HepG2 (cell line): ENCODE measurements at regions not wholly inside any gene's neighbourhood (a gene's known extent, or its start where the extent isn't known, plus 50 kb on each side); places are given as distances from the start of the nearest gene placed in this dataset.

Experiments used
- CBX1 ChIP-seq: IDR thresholded peaks from one replicate; pipeline ENCODE4 v1.6.1; 2016; ENCODE audit warnings: antibody characterized with exemption, low read depth
- ESRRA ChIP-seq: sonication (generic); formaldehyde crosslinking; IDR thresholded peaks from 2 replicates; pipeline ENCODE4 v1.5.1; 2020; ENCODE audit warnings: mild to moderate bottlenecking, low read depth, missing genetic modification reagents
- KDM6A ChIP-seq: IDR thresholded peaks from 2 replicates; pipeline ENCODE4 v1.6.1; 2016; ENCODE audit warnings: low read depth
- MED1 ChIP-seq: sonication (generic); formaldehyde crosslinking; IDR thresholded peaks from 2 replicates; pipeline ENCODE4 v1.4.0; 2020; ENCODE audit warnings: missing genetic modification reagents
- RCOR2 ChIP-seq: IDR thresholded peaks from 2 replicates; pipeline ENCODE4 v1.6.1; 2016; ENCODE audit warnings: missing biosample characterization, missing genetic modification reagents
- SOX6 ChIP-seq, 2 experiments: fragments of 450-650 bp in 1 of 2; sonication (generic) in 1 of 2; formaldehyde crosslinking in 1 of 2; IDR thresholded peaks; 2 replicates each; pipeline versions ENCODE4 v1.4.0 to v1.6.1; 2017 to 2020; ENCODE audit warnings: antibody characterized with exemption in 1 of 2, mild to moderate bottlenecking in 1 of 2, missing genetic modification reagents in 1 of 2
- SP5 ChIP-seq: IDR thresholded peaks from 2 replicates; pipeline ENCODE4 v1.6.1; 2016; ENCODE audit warnings: low read depth, borderline replicate concordance
- TAF1 ChIP-seq: sonication (generic); formaldehyde crosslinking; IDR thresholded peaks from 2 replicates; pipeline ENCODE4 v1.4.0; 2020; ENCODE audit warnings: missing genetic modification reagents
- ZMYM3 ChIP-seq: sonication (generic); formaldehyde crosslinking; IDR thresholded peaks from 2 replicates; pipeline ENCODE4 v1.5.1; 2020; ENCODE audit warnings: mild to moderate bottlenecking, missing genetic modification reagents
- ZNF224 ChIP-seq: sonication (generic); formaldehyde crosslinking; IDR thresholded peaks from 2 replicates; pipeline ENCODE4 v1.5.0; 2020; ENCODE audit warnings: mild to moderate bottlenecking, missing genetic modification reagents
- ZNF644 ChIP-seq: IDR thresholded peaks from 2 replicates; pipeline ENCODE4 v1.6.1; 2016; ENCODE audit warnings: low read depth
- ZNF678 ChIP-seq: sonication (generic); formaldehyde crosslinking; IDR thresholded peaks from 2 replicates; pipeline ENCODE4 v1.4.0; 2020; ENCODE audit warnings: mild to moderate bottlenecking, missing genetic modification reagents
- TF ChIP-seq, protein P1 (sequence below): sonication (generic); formaldehyde crosslinking; IDR thresholded peaks from 2 replicates; pipeline ENCODE4 v1.4.0; 2020; ENCODE audit warnings: missing genetic modification reagents, low read depth, mild to moderate bottlenecking, borderline replicate concordance
- TF ChIP-seq, protein P2 (sequence below): sonication (generic); formaldehyde crosslinking; IDR thresholded peaks from 2 replicates; pipeline ENCODE4 v1.5.1; 2020; ENCODE audit warnings: missing genetic modification reagents, mild to moderate bottlenecking, borderline replicate concordance
- TF ChIP-seq, protein P3 (sequence below): sonication (generic); formaldehyde crosslinking; IDR thresholded peaks from 2 replicates; pipeline ENCODE4 v1.5.0; 2020; ENCODE audit warnings: mild to moderate bottlenecking, missing genetic modification reagents, borderline replicate concordance
- TF ChIP-seq, protein P4 (sequence below): IDR thresholded peaks from 2 replicates; pipeline ENCODE4 v1.6.1; 2016; ENCODE audit warnings: low read depth, borderline replicate concordance
- TF ChIP-seq, protein P5 (sequence below): sonication (generic); formaldehyde crosslinking; IDR thresholded peaks from 2 replicates; pipeline ENCODE4 v1.4.0; 2020; ENCODE audit warnings: missing genetic modification reagents, mild to moderate bottlenecking, borderline replicate concordance
- TF ChIP-seq, protein P6 (sequence below): sonication (generic); formaldehyde crosslinking; IDR thresholded peaks from 2 replicates; pipeline ENCODE4 v1.4.0; 2020; ENCODE audit warnings: mild to moderate bottlenecking, missing genetic modification reagents

- TF ChIP-seq, protein P1, sequence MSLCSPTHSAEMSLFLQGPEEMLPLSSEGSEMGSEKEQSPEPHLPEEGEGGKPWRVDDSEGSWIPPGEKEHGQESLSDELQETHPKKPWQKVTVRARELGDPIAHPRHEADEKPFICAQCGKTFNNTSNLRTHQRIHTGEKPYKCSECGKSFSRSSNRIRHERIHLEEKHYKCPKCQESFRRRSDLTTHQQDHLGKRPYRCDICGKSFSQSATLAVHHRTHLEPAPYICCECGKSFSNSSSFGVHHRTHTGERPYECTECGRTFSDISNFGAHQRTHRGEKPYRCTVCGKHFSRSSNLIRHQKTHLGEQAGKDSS (CRISPR knock-in tag) = peak; percentile 71; the same call in 1 of the 2 replicates
- TF ChIP-seq ZNF224 = no peak
- TF ChIP-seq, protein P2, sequence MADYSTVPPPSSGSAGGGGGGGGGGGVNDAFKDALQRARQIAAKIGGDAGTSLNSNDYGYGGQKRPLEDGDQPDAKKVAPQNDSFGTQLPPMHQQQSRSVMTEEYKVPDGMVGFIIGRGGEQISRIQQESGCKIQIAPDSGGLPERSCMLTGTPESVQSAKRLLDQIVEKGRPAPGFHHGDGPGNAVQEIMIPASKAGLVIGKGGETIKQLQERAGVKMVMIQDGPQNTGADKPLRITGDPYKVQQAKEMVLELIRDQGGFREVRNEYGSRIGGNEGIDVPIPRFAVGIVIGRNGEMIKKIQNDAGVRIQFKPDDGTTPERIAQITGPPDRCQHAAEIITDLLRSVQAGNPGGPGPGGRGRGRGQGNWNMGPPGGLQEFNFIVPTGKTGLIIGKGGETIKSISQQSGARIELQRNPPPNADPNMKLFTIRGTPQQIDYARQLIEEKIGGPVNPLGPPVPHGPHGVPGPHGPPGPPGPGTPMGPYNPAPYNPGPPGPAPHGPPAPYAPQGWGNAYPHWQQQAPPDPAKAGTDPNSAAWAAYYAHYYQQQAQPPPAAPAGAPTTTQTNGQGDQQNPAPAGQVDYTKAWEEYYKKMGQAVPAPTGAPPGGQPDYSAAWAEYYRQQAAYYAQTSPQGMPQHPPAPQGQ (CRISPR knock-in tag) = no peak
- TF ChIP-seq CBX1 = no peak
- peak; percentile 95 for TF ChIP-seq SP5 (CRISPR knock-in tag)
- TF ChIP-seq ZMYM3 (CRISPR knock-in tag) = 0 out of 2 replicates have a peak, but pooled peaks have one; percentile 53
- TF ChIP-seq, protein P3, sequence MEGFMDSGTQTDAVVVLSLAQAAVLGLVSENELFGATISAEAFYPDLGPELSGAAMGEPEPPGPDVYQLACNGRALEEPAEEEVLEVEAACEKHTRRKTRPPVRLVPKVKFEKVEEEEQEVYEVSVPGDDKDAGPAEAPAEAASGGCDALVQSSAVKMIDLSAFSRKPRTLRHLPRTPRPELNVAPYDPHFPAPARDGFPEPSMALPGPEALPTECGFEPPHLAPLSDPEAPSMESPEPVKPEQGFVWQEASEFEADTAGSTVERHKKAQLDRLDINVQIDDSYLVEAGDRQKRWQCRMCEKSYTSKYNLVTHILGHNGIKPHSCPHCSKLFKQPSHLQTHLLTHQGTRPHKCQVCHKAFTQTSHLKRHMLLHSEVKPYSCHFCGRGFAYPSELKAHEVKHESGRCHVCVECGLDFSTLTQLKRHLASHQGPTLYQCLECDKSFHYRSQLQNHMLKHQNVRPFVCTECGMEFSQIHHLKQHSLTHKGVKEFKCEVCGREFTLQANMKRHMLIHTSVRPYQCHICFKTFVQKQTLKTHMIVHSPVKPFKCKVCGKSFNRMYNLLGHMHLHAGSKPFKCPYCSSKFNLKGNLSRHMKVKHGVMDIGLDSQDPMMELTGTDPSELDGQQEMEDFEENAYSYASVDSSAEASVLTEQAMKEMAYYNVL = 0 out of 2 replicates have a peak, but pooled peaks have one; percentile 21
- no peak for TF ChIP-seq SOX6 (IDR thresholded peaks at IDR 0.05)
- peak; percentile 68 for TF ChIP-seq SOX6 (CRISPR knock-in tag; IDR thresholded peaks at IDR 0.05)
- peak; percentile 71; the same call in 1 of the 2 replicates for TF ChIP-seq RCOR2
- no peak for TF ChIP-seq ESRRA (CRISPR knock-in tag)
- TF ChIP-seq KDM6A (CRISPR knock-in tag) = 0 out of 2 replicates have a peak, but pooled peaks have one; percentile 29
- TF ChIP-seq ZNF678 = 0 out of 2 replicates have a peak, but pooled peaks have one; percentile 22
- TF ChIP-seq, protein P4, sequence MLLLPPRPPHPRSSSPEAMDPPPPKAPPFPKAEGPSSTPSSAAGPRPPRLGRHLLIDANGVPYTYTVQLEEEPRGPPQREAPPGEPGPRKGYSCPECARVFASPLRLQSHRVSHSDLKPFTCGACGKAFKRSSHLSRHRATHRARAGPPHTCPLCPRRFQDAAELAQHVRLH (CRISPR knock-in tag) = no peak
- TF ChIP-seq MED1 = peak; percentile 52; the same call in 1 of the 2 replicates
- TF ChIP-seq, protein P5, sequence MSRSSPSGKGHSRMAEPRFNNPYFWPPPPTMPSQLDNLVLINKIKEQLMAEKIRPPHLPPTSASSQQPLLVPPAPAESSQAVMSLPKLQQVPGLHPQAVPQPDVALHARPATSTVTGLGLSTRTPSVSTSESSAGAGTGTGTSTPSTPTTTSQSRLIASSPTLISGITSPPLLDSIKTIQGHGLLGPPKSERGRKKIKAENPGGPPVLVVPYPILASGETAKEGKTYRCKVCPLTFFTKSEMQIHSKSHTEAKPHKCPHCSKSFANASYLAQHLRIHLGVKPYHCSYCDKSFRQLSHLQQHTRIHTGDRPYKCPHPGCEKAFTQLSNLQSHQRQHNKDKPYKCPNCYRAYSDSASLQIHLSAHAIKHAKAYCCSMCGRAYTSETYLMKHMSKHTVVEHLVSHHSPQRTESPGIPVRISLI = 0 out of 2 replicates have a peak, but pooled peaks have one; percentile 35
- TF ChIP-seq TAF1 (CRISPR knock-in tag) = no peak
- TF ChIP-seq, protein P6, sequence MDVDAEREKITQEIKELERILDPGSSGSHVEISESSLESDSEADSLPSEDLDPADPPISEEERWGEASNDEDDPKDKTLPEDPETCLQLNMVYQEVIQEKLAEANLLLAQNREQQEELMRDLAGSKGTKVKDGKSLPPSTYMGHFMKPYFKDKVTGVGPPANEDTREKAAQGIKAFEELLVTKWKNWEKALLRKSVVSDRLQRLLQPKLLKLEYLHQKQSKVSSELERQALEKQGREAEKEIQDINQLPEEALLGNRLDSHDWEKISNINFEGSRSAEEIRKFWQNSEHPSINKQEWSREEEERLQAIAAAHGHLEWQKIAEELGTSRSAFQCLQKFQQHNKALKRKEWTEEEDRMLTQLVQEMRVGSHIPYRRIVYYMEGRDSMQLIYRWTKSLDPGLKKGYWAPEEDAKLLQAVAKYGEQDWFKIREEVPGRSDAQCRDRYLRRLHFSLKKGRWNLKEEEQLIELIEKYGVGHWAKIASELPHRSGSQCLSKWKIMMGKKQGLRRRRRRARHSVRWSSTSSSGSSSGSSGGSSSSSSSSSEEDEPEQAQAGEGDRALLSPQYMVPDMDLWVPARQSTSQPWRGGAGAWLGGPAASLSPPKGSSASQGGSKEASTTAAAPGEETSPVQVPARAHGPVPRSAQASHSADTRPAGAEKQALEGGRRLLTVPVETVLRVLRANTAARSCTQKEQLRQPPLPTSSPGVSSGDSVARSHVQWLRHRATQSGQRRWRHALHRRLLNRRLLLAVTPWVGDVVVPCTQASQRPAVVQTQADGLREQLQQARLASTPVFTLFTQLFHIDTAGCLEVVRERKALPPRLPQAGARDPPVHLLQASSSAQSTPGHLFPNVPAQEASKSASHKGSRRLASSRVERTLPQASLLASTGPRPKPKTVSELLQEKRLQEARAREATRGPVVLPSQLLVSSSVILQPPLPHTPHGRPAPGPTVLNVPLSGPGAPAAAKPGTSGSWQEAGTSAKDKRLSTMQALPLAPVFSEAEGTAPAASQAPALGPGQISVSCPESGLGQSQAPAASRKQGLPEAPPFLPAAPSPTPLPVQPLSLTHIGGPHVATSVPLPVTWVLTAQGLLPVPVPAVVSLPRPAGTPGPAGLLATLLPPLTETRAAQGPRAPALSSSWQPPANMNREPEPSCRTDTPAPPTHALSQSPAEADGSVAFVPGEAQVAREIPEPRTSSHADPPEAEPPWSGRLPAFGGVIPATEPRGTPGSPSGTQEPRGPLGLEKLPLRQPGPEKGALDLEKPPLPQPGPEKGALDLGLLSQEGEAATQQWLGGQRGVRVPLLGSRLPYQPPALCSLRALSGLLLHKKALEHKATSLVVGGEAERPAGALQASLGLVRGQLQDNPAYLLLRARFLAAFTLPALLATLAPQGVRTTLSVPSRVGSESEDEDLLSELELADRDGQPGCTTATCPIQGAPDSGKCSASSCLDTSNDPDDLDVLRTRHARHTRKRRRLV (CRISPR knock-in tag) = no peak
- peak; percentile 19; the same call in 1 of the 2 replicates for TF ChIP-seq ZNF644 (CRISPR knock-in tag)
These were observed 133.8 kb downstream of the ZFP36L2 start (continued) for GRCh38 chr2:43092520-43093179.
